Urinary bladder (tissue), 3 donors: ENCODE measurements at regions not wholly inside any gene's neighbourhood (a gene's known extent, or its start where the extent isn't known, plus 50 kb on each side); places are given as distances from the start of the nearest gene placed in this dataset.

Source experiments
- DNase-seq: peaks from one replicate; pipeline ENCODE4 v3.0.0-alpha.2; 2015; ENCODE audit errors: extremely low spot score
- H3K27ac ChIP-seq: one replicate; pipeline ENCODE4 v1.5.1; 2013; ENCODE audit warnings: low read depth, mild to moderate bottlenecking, moderate library complexity
- H3K36me3 ChIP-seq: one replicate; pipeline ENCODE4 v1.6.1; 2013; ENCODE audit warnings: mild to moderate bottlenecking, moderate library complexity; ENCODE audit not compliant: insufficient read depth
- H3K4me1 ChIP-seq: one replicate; pipeline ENCODE4 v1.6.1; 2013; ENCODE audit warnings: mild to moderate bottlenecking, moderate library complexity; ENCODE audit not compliant: insufficient read depth
- H3K4me3 ChIP-seq: one replicate; pipeline ENCODE4 v1.5.1; 2013; ENCODE audit warnings: low read depth, low read length
- WGBS: extraction: QIAGEN DNeasy Blood & Tissue Kit; methylation state at CpG from one replicate; pipeline ENCODE4 v1.1.7; 2013; 5-methylcytosine and 5-hydroxymethylcytosine counted together
- donor health status: healthy with polysubstance abuse.
- donor health status: healthy.

DNA sequence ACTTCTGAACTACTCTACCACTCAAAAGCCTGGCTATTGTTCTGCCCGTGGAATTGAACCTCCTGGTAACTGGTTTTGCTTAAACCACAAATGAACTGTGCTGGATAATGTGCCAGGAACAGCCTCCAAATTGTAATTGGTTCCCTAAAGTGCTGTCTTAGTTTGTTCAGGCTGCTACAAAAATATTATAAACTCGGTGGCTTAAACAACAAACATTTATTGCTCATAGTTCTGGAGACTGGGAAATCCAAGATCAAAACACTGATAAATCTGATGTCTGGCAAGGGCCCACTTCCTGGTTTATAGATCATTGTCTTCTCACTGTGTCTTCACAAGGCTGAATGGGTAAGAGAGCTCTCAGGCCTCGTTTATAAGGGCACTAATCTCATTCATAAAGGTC, 149.2 kb upstream of the NCKAP5 start:
- Histone ChIP-seq H3K4me3 (no peak overlapping the region), H3K4me1 (no peaks in the 10 kb centered on the region), H3K36me3 (no peaks in the 10 kb centered on the region), H3K27ac (no peak overlapping the region)
- 45% methylated on average over 3 of the region's 3 CpGs for WGBS
- DNase-seq: no peak

DNA sequence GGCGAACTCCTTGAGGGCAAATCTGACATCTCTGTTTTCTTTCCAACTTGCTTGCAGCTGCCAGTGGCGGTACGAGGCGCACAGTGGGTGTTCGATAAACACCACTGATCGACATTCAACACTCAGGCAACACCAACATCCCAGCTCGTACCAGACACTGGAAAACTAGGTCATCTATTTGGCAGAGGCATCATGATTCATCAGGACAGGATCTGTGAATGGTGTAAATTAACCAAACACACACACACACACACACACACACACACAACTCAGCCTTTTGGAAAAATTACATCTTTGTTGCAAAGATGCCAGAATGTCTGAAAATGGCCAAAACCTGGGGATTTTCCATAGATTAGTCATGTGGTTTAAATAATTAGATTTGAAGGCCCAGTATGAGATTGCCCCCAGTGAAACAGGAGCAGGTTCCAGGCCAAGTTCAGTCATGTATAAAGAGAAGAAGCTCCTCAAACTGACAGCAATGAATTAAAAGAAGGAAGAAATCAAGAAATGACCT, 150.5 kb upstream of the NCKAP5 start:
- WGBS: 66% methylated on average over 7 of the region's 7 CpGs
- no peak for DNase-seq
- H3K27ac ChIP-seq: no peak overlapping the region
- H3K4me3 ChIP-seq: no peak overlapping the region
- no peaks in the 10 kb centered on the region for H3K36me3 ChIP-seq
- no peaks in the 10 kb centered on the region for H3K4me1 ChIP-seq

DNA sequence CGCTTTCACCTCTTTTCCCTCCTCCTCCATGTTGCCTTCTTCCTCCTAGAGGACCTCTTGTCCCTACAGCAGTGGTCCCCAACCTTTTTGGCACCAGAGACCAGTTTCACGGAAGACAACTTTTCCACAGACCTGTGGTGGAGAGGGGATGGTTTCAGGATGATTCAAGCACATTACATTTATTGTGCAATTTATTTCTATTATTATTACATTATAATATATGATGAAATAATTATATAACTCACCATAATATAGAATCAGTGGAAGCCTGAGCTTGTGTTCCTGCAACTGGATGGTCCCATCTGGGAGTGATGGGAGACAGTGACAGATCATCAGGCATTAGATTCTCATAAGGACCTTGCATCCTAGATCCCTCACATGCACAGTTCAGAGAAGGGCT, 152.2 kb upstream of the NCKAP5 start:
- Histone ChIP-seq H3K4me3 (no peak overlapping the region), H3K4me1 (no peaks in the 10 kb centered on the region), H3K36me3 (no peaks in the 10 kb centered on the region), H3K27ac (no peak overlapping the region)
- 93% methylated on average over 2 of the region's 2 CpGs for WGBS
- no peak for DNase-seq

DNA sequence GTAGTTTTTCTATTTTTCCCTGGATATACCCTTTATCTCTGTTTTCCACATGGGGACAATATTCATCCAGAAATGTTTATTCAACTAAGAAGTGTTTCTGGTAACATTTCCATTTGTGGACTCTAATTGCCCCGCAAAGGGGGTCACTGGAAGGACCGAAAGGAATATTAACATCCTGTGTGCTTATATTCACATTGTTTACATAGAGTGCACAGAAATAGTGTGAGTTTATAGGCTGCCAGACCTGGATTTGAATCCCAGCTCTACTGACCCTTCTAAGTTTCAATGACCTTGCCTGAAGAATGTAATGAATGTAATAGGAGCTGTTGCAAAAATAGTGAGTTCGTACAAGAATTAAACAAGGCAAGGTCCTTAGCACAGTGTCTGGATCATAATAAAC, 152.9 kb upstream of the NCKAP5 start:
- DNase-seq: no peak
- no peak overlapping the region for H3K27ac ChIP-seq
- H3K4me3 ChIP-seq: no peak overlapping the region
- H3K36me3 ChIP-seq: no peaks in the 10 kb centered on the region
- H3K4me1 ChIP-seq: no peaks in the 10 kb centered on the region
- 31% methylated on average over 3 of the region's 3 CpGs for WGBS

- no peak for DNase-seq
- H3K4me3 ChIP-seq: no peak overlapping the region
- H3K4me1 ChIP-seq: no peaks in the 10 kb centered on the region
- no peaks in the 10 kb centered on the region for H3K36me3 ChIP-seq
- WGBS: 89% methylated on average over 3 of the region's 3 CpGs
- no peak overlapping the region for H3K27ac ChIP-seq
These were observed 154.9 kb upstream of the NCKAP5 start for GRCh38 chr2:133723133-133723532.

GRCh38 chr2:133726973-133727372, 158.7 kb upstream of the NCKAP5 start:
- no peaks in the 10 kb centered on the region for H3K4me1 ChIP-seq
- DNase-seq: no peak
- 28% methylated on average over 5 of the region's 5 CpGs for WGBS
- no peaks in the 10 kb centered on the region for H3K36me3 ChIP-seq
- no peak overlapping the region for H3K4me3 ChIP-seq
- H3K27ac ChIP-seq: no peak overlapping the region

DNA sequence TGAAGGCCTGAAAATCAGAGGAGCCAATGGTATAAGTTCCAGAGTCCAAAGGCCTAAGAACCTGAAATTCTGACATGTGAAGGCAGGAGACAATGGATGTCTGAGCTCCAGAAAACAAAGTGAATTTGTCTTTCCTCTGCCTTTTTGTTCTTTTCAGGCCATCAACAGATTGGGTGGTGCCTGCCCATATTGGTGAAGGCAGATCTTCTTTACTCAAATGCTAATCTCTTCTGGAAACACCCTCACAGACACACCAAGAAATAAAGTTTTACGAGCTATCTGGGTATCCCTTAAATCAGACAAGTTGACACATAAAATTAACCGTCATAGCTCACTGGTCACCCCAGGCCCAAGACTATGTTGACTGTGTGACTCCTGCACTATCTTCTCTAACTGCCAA, 163.8 kb upstream of the NCKAP5 start:
- H3K27ac ChIP-seq: no peak overlapping the region
- WGBS: 86% methylated on average over 2 of the region's 2 CpGs
- H3K4me1 ChIP-seq: no peaks in the 10 kb centered on the region
- no peaks in the 10 kb centered on the region for H3K36me3 ChIP-seq
- no peak for DNase-seq
- no peak overlapping the region for H3K4me3 ChIP-seq

- DNase-seq: no peak
- no peaks in the 10 kb centered on the region for H3K4me1 ChIP-seq
- WGBS: 81% methylated on average over 6 of the region's 6 CpGs
- no peak overlapping the region for H3K27ac ChIP-seq
- no peaks in the 10 kb centered on the region for H3K36me3 ChIP-seq
- no peak overlapping the region for H3K4me3 ChIP-seq
These were observed 165.0 kb upstream of the NCKAP5 start for GRCh38 chr2:133732982-133733900.

- 77% methylated on average over 2 of the region's 2 CpGs for WGBS
- Histone ChIP-seq H3K27ac (no peak overlapping the region), H3K4me1 (no peaks in the 10 kb centered on the region), H3K4me3 (no peak overlapping the region), H3K36me3 (no peaks in the 10 kb centered on the region)
- DNase-seq: no peak
These were observed 165.6 kb upstream of the NCKAP5 start for GRCh38 chr2:133733901-133734255.

DNA sequence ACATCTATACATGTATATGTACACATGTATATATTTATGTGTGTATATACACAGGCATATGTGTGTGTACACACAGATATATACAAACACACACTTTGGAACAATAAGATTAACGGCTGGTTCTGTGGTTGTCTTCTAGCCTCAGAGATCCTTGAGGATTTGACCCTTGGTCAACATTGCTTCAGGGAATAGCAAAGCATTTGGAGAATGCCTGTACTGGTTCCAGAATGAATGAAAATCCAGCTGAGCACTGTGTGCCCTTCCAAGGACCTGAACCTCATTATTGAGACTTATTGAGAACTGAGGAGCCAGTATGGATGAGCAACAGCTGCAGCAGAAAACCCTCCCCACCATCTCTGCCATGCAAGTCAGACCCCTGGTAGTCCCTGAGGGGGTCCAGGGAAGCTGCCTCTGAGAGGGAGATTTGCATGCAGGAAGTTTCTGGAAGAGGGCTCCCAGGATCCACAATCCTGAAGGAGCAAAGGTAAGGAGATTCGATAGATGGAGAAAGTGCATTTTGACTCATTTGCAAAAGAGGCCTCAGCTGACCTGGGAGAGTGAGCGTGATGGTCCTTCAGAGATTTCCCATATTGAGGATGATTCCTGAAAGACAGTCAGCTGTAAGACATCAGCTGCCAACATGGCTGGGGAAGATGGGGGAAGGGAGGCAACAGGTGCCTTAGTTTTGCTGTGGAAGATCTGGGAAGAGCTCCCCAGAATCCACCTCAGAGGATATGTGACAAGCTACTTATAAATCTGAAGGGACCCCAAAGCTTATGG, 166.6 kb upstream of the NCKAP5 start:
- 87% methylated on average over 3 of the region's 3 CpGs for WGBS
- no peak for DNase-seq
- Histone ChIP-seq H3K4me3 (no peak overlapping the region), H3K4me1 (no peaks in the 10 kb centered on the region), H3K27ac (no peak overlapping the region), H3K36me3 (no peaks in the 10 kb centered on the region)

- 74% methylated on average over 4 of the region's 4 CpGs for WGBS
These were observed 168.4 kb upstream of the NCKAP5 start for GRCh38 chr2:133736674-133737073.

GRCh38 chr2:133737242-133737993, 169.2 kb upstream of the NCKAP5 start:
- DNase-seq: no peak
- Histone ChIP-seq H3K36me3 (no peaks in the 10 kb centered on the region), H3K4me1 (no peaks in the 10 kb centered on the region), H3K4me3 (no peak overlapping the region), H3K27ac (no peak overlapping the region)
- 77% methylated on average over 2 of the region's 2 CpGs for WGBS

More at GRCh38 chr2:133736674-133737073, 168.4 kb upstream of the NCKAP5 start:
- Histone ChIP-seq H3K4me1 (no peaks in the 10 kb centered on the region), H3K4me3 (no peak overlapping the region), H3K27ac (no peak overlapping the region), H3K36me3 (no peaks in the 10 kb centered on the region)
- no peak for DNase-seq

- no peak for DNase-seq
These were observed 170.8 kb upstream of the NCKAP5 start for GRCh38 chr2:133739039-133739438.

More at GRCh38 chr2:133739039-133739438, 170.8 kb upstream of the NCKAP5 start:
- Histone ChIP-seq H3K27ac (no peak overlapping the region), H3K4me1 (no peaks in the 10 kb centered on the region), H3K4me3 (no peak overlapping the region), H3K36me3 (no peaks in the 10 kb centered on the region)
